Renal cortical epithelial cell (primary cell): ENCODE measurements at regions not wholly inside any gene's neighbourhood (a gene's known extent, or its start where the extent isn't known, plus 50 kb on each side); places are given as distances from the start of the nearest gene placed in this dataset.

Source experiments
- DNase-seq: peaks from one replicate; pipeline ENCODE4 v3.0.0-alpha.2; 2011; ENCODE audit warnings: low read depth

- no peak for DNase-seq
Observed at GRCh38 chrX:69228732-69229131, 63.5 kb upstream of the PJA1 start.

GRCh38 chrX:69226459-69227158 is 61.4 kb upstream of the PJA1 start:
- no peak for DNase-seq

- DNase-seq = peak; percentile 33
Observed at GRCh38 chrX:69222103-69223090, 57.1 kb upstream of the PJA1 start.

- no peak for DNase-seq
Observed at GRCh38 chrX:69221239-69222102, 56.2 kb upstream of the PJA1 start.

- no peak for DNase-seq
Observed at GRCh38 chrX:69218407-69218997, 53.2 kb upstream of the PJA1 start.

GRCh38 chrX:69216911-69217310 is 51.7 kb upstream of the PJA1 start:
- no peak for DNase-seq

GRCh38 chrX:69216446-69216845 is 51.2 kb upstream of the PJA1 start:
- DNase-seq = no peak

GRCh38 chrX:69215161-69215875 is 50.1 kb upstream of the PJA1 start:
- DNase-seq = no peak
